Activated CD8-positive, alpha-beta memory T cell treated with anti-CD3 and anti-CD28 coated beads for 36 hours (primary cell): ENCODE measurements at regions not wholly inside any gene's neighbourhood (a gene's known extent, or its start where the extent isn't known, plus 50 kb on each side); places are given as distances from the start of the nearest gene placed in this dataset.

Experiments
- CTCF ChIA-PET: fragments of 350-600 bp; sonication (Branson Sonifier 250); formaldehyde crosslinking; loops from one replicate; lab custom pipeline; 2021; ENCODE audit warnings: antibody characterized with exemption; lab: Charles Lee
- POLR2A ChIA-PET: fragments of 350-600 bp; sonication (Branson Sonifier 250); formaldehyde crosslinking; loops from one replicate; lab custom pipeline; 2021; ENCODE audit warnings: antibody characterized with exemption; lab: Charles Lee

DNA sequence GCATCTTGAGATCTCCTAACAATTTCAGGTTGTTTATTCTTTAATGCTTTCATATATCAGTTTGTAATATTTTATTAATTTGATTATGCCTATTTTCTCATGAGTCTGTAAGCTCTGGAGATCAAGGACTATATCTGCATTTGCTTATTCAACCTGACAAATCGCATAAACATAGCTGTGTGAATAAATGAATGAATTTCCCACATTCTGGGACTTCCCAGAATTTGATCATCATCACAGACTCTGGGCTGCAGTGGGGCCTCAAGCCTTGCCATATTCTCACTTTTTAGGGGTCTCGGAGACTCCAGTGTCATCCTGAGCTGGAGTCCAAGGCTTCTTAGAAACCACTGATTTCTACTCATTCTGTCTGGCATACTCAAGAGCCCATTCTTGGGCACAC, 180.5 kb downstream of the DAD1 start:
- POLR2A ChIA-PET = no interaction called here
- CTCF ChIA-PET = no interaction called here

DNA sequence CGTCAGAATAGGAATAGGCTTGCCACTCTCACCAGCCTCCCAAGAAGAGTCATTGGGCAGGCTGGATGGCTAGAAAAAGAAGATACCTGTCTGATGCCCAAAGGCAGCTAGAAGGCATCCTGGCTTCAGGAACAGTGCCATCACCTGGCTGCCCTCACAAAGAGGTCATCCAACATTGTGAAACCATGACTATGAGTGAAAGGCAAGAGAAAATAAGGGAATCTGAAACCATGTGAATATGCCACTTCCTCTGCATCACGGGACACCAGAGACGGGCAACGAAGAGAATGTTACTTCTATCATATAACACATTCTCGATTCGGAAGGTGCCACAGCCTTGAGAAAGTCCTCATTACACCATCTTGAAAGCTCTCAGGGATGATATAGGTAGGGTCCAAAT, 182.0 kb downstream of the DAD1 start:
- POLR2A ChIA-PET = no interaction called here
- CTCF ChIA-PET = no interaction called here

- CTCF ChIA-PET = no interaction called here
- POLR2A ChIA-PET = no interaction called here
Observed at GRCh38 chr14:22405201-22405600, 183.8 kb downstream of the DAD1 start.

- POLR2A ChIA-PET = no interaction called here
- CTCF ChIA-PET = no interaction called here
Observed at GRCh38 chr14:22403296-22403695, 185.7 kb downstream of the DAD1 start.

- ChIA-PET CTCF (no interaction called here), POLR2A (no interaction called here)
Observed at GRCh38 chr14:22400655-22401259, 188.3 kb downstream of the DAD1 start.

DNA sequence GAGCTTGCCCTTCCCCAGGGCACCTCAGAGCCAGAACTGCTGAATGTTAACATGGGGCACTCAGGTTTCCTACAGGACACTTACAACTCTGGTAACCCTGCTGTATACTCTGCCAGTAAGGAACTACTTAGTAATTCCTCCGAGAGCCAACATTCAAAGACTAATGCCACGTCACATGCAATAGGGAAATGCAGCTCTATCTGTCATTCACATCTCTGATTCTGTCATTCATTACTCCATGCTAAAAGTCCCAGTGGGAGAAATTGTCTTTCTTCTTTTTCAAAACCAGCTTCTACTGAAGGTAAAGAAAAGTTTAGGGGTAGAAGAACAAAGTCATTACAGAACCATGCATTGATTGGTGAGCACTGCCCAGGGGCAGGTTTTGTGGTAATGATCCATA, 189.2 kb downstream of the DAD1 start:
- ChIA-PET CTCF (no interaction called here), POLR2A (no interaction called here)

DNA sequence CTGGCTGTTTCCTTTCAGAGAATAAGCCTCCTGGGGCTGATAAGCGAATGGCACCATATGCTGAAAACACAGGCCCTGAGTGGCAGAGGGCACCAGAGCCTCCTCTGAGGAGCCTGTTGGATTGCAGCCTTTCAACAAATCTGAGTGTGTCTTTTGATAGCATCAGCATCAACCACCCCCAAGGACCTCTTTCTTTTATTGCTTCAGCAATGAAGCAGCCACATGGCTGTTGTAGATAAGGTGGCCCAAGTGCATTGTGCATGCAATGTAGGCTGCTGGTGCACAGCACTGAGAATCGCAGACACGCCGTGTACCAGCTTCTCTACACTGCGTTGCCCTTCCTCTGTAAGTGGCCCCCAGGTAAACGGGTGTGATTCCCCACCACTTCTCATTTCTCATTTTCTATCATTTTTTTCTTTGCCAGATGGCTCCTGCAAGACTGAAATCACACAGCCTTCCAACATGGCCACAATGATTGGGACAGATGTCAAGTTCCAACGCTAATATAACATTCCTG, 191.7 kb downstream of the DAD1 start:
- CTCF ChIA-PET = no interaction called here
- POLR2A ChIA-PET = no interaction called here

DNA sequence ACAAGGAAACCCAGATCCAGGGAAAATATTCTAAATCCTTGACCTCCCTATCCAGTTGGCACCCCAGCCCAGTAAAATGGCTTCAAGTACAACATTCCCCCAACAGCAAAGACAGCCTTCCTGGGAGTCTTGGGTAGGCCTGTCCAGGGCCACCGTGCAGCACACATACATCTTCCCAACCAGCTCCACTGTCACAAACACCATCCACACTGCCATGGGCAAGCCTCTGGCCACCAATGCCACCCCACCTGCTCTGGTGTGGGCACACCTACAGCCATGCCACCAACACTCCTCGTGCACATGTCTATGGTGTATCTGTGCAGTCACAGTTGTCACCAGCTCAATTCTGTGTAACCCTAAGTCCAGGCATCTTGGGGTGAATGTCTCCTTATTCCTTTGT, 193.2 kb downstream of the DAD1 start:
- ChIA-PET CTCF (no interaction called here), POLR2A (no interaction called here)

- CTCF ChIA-PET = no interaction called here
- POLR2A ChIA-PET = no interaction called here
Observed at GRCh38 chr14:22394616-22395015, 194.4 kb downstream of the DAD1 start.

DNA sequence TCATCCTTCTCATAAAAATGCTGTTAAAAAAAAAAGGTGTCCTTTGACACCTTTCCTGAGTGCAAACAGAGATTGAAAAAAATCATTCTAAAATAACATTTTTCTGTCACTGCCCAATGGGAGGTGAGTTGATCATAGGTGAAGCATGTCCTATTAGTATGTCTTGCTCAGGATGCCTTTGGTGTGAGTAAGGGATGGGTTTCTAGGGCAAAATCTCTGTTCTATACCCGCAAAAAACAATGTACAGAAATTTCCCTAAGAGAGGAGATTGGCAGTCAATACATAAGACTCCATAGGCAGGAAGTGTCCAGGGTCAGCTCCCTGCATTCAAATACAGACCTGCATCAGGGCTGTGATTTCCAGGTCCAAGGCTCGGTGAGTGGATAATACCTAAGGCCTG, 195.2 kb downstream of the DAD1 start:
- ChIA-PET CTCF (no interaction called here), POLR2A (no interaction called here)

GRCh38 chr14:22391908-22392565, 197.0 kb downstream of the DAD1 start:
- ChIA-PET CTCF (no interaction called here), POLR2A (no interaction called here)

DNA sequence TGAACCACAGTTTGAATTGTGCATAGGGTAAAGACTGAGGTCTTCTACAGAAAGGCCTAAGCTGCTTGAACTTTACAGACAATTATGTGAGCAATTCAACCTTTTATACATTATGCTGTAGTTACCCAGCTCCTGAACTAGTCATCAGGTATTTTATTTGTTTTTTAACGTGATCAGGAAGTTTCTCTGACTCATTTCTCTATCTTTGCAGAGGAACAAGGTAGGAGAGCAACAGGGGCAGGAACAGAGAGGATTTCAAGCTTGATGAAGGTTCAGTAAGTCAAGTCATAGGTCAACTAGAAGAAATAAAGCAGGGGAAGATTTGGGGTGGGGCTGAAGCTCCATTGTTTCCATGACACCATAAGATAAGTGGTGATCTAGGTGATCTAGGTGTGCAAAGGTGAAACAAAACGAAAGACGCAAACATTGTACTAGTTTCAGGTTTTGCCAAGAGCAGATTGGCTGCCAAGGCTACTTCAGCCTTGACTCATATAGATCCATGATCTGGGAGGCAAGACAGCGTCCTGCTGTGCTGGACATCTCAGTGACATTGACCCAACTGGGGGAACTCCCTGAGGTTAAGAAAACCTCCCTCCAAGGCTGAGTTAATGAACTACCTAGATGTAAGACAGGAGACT, 198.1 kb downstream of the DAD1 start:
- CTCF ChIA-PET = no interaction called here
- POLR2A ChIA-PET = no interaction called here

DNA sequence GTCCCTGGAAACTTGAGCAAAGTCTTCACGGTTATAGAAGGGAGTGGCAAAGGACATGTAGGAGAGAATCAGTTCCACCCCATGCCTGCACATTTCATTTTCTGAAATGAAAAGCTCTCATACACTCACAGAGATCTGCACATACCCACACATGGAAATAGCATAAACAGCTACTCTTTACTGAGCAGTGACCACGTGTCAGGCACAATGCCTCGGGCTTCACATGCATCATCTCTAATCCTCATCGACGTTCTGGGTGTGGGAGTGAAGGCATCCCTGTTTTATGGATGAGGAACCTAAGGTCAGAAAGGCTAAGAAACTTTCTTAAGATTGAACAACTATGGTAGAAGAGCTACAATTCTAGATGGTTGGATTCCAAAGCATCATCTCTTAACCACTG, 198.8 kb downstream of the DAD1 start:
- CTCF ChIA-PET = no interaction called here
- POLR2A ChIA-PET = no interaction called here

DNA sequence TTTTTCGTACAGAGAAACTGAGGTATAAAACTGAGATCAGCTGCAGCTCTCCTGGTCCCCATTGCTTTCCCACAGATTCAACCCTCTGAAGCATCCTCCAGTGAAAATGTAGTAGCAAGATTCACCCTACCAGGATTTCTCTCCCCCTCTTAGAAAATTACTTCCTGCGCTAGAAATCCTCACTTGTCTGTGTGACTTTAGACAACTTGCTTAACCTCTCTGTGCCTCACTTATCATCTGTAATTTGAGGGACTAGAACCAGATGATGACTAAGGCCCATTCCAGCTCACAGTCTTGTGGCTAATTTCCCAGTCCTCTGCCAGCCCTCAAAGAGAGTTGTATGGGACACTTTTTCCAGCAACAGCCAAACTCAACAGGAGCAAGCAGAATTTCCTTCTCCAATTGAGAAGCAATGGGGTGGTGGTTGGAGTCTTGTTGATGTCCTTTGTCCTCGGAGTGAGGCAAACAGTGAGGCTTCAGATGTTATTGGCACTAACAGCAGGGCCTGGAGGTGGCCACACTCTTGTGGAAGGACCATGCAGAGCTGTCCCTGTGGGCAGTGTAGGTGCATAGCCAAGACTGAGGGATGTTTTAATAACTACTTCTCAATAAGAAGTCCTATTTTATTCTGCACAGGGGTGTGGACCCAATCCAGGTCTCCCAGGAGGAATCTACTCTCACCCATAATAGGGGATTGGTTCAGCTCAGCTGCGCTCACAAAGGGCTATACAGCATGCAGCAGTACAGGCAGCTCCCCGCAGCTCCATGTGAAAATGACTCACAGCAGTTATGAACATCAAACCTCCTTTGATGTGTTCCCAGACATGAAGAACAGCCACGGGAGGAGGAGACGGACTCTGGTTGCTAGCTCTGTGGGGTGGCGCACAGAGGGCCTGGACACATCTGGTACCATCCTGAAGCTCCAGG, 200.1 kb downstream of the DAD1 start:
- ChIA-PET CTCF (no interaction called here), POLR2A (no interaction called here)

DNA sequence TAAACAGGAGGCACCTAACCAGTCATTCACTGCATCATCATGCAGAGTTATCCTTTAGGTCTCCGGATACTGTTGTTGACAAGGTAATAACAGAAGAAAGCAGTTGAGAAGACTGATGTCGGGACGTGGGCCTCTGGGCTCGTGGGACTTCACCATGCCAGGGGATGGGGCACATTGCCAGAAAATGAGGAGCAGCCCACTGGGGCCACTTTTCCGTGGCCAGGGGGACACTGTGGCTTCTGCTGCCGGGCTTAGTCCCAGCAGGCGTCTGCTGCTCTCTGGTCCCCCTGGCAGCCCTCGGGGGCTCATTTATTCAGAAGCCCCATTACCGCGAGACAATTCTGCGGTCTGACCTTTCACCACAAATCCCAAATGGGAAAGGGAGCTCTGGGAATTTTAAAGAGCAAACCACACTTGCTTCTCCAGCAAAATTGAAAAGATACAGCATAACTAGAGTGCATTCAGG, 201.2 kb downstream of the DAD1 start:
- CTCF ChIA-PET = no interaction called here
- POLR2A ChIA-PET = no interaction called here

- POLR2A ChIA-PET = no interaction called here
- CTCF ChIA-PET = no interaction called here
Observed at GRCh38 chr14:22386924-22387775, 201.9 kb downstream of the DAD1 start.

- CTCF ChIA-PET = no interaction called here
- POLR2A ChIA-PET = no interaction called here
Observed at GRCh38 chr14:22384974-22385526, 204.0 kb downstream of the DAD1 start.

- CTCF ChIA-PET = no interaction called here
- POLR2A ChIA-PET = no interaction called here
Observed at GRCh38 chr14:22384167-22384549, 204.9 kb downstream of the DAD1 start.
